ENCODE measurements at regions not wholly inside any gene's neighbourhood (a gene's known extent, or its start where the extent isn't known, plus 50 kb on each side); places are given as distances from the start of the nearest gene placed in this dataset.
"Not testable (repeated sequence)": the region's sequence is repeated elsewhere in the genome, so short reads cannot be mapped to it uniquely, and the experiment has no call there.

DNA sequence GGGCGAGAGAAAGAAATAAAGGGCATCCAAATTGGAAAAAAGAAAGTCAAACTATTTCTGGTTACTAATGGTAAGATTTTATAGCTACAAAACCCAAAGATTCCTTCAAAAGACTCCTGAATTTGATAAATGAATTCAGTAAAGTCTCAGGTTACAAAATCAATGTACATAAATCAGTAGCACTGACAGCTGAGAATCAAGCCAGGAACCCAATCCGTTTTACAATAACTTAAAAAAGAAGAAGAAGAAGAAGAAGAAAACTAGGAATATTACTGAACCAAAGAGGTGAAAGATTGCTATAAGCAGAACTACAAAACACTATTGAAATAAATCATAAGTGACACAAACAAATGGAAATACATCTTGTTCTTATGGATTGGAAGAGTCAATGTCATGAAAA is 291.5 kb upstream of the GULP1 start:
- no peak for DNase-seq

DNA sequence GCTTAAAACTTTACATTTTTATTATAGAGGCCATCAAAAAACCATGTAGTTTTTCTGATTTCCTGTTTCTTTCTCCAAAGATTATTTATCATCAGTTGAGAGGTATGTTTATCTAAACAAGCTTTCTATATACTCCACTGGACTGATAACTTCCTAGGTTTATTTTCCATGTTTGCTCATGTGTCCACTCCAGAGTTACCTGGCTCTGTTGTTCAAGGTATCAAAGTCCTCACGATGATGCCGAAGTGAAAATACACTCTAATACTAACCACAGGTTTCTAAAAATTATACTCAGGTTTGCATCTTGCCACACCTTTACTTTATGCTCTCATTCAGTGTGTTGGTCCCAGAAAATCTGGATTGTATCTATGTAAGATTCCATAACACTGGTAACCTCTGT is 287.9 kb upstream of the GULP1 start:
- no peak for DNase-seq

- no peak for DNase-seq
These were observed 277.9 kb upstream of the GULP1 start for GRCh38 chr2:188013767-188014166.

DNA sequence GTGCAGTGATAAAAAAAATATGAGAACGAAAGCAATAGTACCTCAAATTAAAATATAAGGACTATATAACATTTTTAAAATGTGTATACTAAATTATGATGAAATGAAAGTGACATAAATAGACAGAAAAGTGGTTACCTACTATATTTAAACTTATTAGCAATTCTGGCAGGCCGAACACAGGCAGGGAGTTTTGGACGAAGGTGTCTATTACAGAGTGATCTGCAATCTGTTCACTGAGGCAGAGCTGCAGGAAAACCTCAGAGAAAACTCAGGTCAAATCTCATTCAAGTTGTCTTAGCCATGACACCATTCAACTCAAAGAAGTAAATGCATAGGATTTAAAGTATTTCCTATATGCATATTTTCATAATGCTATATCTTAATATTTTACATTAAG is 274.8 kb upstream of the GULP1 start:
- no peak for DNase-seq

DNA sequence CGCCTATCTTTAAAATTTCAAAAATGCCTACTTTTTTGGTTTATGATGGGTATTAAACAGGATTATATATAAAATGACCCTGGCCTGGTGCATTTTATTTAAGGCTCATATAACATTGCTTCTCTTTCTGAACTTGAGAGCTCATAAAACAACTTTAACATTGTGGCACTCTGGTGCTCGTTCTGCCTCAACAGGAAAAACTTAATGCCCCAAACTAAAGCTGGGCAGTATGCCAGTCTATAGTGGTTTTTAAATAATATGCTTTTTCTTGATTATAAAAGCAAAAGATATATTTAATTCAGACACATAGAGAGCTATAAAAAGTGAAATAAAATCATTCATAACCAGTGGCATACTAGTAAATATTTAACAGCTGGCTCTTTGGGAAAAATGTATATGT is 269.3 kb upstream of the GULP1 start:
- DNase-seq, result no peak

GRCh38 chr2:188023035-188023434 is 268.6 kb upstream of the GULP1 start:
- no peak for DNase-seq

GRCh38 chr2:188024811-188025210 is 266.9 kb upstream of the GULP1 start:
- DNase-seq, result no peak

GRCh38 chr2:188028739-188029138 is 262.9 kb upstream of the GULP1 start:
- DNase-seq, result no peak

- DNase-seq, result no peak
These were observed 259.4 kb upstream of the GULP1 start for GRCh38 chr2:188032306-188032705.

DNA sequence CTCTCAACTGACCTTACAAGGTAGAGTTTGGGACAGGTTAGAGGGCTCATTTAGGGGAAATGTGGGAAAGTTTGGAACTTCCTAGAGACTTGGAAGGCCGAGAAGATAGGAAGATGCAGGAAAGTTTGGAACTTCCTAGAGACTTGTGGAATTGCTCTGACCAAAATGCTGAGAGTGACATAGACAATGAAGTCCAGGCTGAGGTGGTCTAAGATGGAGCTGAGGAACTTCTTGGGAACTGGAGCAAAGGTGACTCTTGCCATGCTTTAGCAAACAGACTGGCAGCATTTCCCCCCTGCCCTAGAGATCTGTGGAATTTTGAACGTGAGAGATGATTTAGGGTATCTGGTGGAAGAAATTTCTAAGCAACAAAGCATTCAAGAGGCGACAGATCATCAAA is 258.9 kb upstream of the GULP1 start:
- DNase-seq, result no peak

DNA sequence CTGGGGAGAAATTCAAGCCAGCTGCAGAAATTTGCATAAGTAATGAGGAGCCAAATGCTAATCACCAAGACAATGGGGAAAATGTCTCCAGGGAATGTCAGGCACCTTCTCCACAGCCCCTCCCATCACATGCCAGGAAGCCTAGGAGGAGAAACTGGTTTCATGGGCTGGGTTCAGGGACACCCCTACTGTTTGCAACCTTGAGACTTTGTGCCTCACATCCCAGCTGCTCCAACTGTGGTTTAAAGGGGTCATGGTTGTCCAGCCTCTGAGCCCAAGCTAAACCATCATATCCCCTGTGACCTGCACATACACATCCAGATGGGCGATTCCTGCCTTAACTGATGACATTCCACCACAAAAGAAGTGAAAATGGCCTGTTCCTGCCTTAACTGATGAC is 258.4 kb upstream of the GULP1 start:
- not testable (repeated sequence) for DNase-seq

DNA sequence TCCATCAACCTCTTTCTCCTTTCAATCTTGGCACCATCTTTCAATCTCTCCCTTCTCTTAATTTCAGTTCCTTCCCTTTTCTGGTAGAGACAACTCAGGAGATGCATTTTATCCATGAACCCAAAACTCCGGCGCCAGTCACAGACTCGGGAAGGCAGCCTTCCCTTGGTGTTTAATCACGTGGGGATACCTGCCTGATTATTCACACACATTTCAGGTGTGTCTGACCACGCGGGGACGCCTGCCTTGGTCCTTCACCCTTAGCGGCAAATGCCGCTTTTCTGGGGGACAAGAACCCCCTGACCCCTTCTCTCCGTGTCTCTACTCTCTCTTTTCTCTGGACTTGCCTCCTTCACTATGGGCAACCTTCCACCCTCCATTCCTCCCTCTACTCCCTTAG is 257.6 kb upstream of the GULP1 start:
- not testable (repeated sequence) for DNase-seq

DNA sequence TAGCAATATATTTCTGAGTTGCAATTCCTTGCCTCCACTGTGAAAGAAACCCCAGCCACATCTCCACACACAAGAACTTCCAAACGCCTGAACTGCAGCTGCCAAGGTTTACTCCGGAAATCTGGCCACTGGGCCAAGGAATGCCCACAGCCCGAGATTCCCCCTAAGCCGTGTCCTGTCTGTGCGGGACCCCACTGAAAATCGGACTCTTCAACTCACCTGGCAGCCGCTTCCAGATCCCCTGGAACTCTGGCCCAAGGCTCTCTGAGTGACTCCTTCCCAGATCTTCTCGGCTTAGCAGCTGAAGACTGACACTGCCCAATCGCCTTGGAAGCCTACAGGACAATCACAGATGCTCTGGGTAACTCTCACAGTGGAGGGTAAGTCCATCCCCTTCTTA is 256.3 kb upstream of the GULP1 start:
- DNase-seq, result not testable (repeated sequence)

GRCh38 chr2:188036786-188037185 is 254.9 kb upstream of the GULP1 start:
- not testable (repeated sequence) for DNase-seq

- DNase-seq, result no peak
These were observed 252.4 kb upstream of the GULP1 start for GRCh38 chr2:188039307-188039706.

DNA sequence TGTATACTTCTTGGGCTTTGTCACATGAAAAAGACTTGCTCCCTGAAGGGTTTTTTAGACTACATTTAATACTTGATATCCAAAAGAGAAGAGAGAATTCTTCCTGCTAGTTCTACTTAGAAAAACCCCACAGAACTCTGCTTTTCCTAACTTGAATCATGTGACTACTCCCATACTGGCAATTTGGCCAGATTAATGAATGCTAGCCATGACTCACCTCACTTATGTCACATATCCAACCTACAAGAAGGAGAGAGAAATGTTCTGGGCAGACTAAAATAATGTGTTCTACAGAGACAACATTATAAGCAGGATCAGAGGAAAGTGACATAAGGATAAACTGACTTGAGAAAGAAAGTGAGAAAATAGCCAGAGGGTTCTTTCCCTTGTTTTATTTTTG is 249.3 kb upstream of the GULP1 start:
- no peak for DNase-seq

DNA sequence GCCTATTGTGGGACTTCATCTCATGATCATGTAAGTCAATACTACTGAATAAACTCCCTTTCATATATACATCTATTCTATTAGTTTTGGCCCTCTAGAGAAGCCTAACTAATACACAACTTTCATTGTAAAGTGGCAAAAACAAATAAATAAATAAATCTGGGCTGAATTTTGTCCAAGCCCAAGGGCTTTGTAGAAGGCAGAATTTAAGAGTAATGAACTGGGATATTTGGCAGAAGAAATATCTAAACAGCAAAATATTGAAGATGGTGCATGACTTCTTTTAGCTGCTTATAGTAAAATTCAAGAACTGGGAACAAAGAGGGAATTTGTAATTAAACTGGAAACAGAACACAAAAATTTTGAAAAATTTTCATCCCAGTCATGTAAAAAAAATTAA is 246.7 kb upstream of the GULP1 start:
- DNase-seq, result no peak

DNA sequence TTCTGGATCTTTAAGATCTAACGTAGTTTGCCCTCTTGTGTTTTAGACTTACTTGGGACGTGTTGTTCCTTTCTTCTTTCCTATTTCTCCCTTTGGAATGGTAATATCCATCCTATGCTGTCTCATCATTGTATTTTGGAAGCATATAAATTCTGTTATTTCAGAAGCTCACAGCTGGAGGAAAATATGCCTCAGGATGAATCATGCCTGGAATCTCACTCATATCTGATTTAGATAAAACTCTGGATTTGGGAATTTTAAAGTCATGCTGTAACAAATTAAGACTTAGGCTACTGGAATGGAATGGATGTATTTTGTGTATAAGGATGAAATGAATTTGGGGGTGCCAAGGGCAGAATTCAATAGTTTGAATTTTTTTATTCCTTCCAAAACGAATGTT is 245.2 kb upstream of the GULP1 start:
- DNase-seq, result no peak

GRCh38 chr2:188047735-188048134 is 243.9 kb upstream of the GULP1 start:
- DNase-seq, result no peak

DNA sequence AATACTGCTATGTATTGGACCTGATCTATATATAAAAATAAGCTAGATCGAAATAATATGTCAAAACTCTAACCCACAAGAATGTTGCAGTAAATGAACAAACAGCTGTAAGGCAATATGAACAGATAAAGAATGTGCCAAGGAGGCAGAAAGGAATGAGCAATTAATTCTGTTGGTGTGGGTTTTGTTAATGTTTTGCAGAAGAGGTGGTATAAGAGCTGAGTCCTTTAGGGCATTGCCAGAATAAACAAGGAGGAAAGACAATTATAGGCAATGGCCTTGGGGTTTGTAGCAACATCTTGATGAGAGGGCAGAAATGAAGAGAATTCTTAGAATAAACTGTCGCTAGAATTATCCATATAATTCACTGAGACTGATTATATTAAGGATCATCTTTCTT is 240.9 kb upstream of the GULP1 start:
- no peak for DNase-seq

GRCh38 chr2:188051706-188052105 is 240.0 kb upstream of the GULP1 start:
- no peak for DNase-seq

DNA sequence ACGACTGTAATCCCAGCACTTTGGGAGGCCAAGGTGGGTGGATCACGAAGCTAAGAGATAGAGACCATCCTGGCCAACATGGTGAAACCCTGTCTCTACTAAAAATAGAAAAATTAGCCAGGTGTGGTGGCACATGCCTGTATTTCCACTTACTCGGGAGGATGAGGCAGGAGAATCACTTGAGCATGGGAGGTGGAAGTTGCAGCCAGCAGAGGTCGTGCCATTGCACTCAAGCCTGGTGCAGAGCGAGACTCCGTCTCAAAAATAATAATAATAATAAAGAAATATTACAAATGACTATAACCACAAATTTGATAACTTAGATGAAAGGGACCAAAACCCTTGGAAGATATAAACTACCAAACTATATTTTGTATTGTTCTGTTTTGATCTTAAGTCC is 226.3 kb upstream of the GULP1 start:
- DNase-seq, result no peak

GRCh38 chr2:188068093-188068492 is 223.6 kb upstream of the GULP1 start:
- no peak for DNase-seq

DNA sequence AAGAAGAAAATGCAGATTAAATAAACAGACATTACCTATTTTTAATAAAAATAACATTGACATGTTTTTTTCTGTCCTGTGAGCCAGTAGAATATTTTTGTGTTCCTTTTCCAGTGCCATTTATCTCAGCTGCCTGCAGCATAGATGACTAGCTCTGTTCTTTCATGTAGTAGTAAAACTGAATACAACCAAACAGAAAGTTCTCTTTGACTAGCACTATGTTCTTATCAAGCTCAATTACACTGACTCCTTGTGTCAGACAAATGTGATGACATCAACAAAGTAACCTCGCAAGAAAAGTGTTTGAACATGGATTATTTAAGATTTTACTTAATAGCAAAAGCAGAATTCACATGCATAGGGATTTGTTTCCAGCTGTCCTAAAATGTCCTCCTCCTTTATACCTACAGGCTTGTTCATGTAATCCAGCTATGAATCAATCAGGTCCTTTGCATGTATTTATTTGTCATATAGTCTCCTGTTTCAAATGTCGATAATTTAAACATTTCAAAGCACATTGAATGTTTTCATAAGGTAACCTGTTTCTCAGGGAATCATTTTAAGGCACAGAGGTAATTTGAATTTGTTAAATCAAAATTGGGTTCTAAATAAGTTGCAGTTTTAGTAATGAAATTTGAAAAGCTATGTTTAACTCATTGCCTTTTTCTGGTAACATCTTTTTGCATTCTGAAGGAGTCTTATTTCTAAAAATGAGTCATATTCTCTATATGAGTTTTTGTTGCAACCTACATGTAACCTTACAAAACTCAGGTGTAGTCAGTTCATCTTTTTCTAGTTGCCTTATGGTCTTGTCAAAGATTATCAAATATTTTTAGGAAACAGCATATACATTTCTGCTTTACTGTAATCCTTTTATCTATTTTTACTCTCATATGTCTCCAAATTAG is 215.3 kb upstream of the GULP1 start:
- DNase-seq, result no peak

- DNase-seq, result no peak
These were observed 213.9 kb upstream of the GULP1 start for GRCh38 chr2:188077757-188078156.

Data from SIG-M5 (cell line).